GM19239 (cell line): ENCODE measurements at regions not wholly inside any gene's neighbourhood (a gene's known extent, or its start where the extent isn't known, plus 50 kb on each side); places are given as distances from the start of the nearest gene placed in this dataset.
"Not testable (repeated sequence)": the region's sequence is repeated elsewhere in the genome, so short reads cannot be mapped to it uniquely, and the experiment has no call there.

ENCODE experiments used
- DNase-seq: peaks from one replicate; pipeline ENCODE4 v3.0.0; 2011; ENCODE audit warnings: low spot score; ENCODE audit not compliant: insufficient read length
- FAIRE-seq: peaks from 2 replicates; lab custom pipeline; 2011; peaks lifted over from hg19 to GRCh38; lab: Jason Lieb, UNC

DNA sequence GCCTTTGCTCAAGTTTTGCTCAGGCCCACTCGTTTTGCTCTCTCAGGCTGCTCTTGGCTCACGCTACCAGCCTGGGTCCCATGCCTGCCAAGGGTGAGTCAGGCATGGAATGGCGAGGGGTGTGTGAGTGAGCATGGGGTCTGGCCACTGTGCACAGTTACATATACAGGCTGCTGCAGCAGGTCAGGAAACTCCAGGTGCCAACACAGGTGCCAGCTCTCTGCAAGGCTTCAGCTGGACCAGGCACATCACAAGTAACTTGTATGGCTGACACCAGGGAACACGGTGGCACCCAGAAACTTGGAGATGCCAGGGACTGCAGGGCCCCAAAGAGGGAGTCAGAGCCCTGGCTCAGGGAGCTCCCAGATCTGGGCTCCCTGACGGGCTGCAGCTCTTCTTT lies 146.8 kb downstream of the BTBD3 start:
- FAIRE-seq (no peak), DNase-seq (no peak)

- FAIRE-seq (no peak), DNase-seq (no peak)
These were observed 150.0 kb downstream of the BTBD3 start for GRCh38 chr20:12067686-12068085.

DNA sequence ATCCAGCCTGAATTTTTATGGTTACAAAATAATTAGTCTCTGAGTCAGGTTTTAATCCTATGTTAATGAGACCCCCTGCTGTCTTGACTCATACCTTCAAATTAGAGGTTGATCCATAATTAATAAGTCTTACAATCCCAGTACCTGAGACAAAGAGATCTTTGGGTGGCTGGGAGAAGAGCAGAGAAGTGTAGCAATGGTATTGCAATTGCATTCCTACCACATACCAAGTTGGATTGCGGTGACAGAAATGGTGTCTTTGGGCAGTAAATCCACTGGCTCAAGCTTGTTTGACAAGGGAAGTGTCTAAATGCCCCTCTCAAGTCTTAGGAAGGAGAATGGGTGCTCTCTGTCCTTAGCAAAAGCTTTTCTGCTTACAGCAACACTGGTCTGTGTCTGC lies 150.4 kb downstream of the BTBD3 start:
- no peak for FAIRE-seq
- no peak for DNase-seq

DNA sequence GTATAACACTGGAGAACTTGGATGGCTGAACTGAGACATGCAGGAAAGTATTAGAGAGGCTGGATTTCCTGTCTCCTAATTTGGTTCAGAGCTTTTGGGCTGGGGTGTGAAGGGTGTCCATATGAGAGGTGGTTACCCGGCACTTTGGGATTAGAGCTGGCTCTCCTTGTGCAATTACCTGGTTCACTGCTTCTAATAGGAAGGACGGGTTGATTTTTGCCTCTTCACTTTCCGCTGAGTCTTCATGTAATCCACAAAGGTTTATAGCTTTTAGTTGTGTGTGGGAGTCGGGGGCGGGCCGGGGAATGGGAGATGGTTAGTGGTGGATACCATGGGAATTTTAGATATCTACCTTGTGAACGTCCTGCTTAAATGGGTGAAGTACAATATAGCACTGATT lies 151.5 kb downstream of the BTBD3 start:
- DNase-seq (no peak), FAIRE-seq (no peak)

GRCh38 chr20:12072221-12072953 lies 154.7 kb downstream of the BTBD3 start:
- DNase-seq, result no peak
- FAIRE-seq, result no peak

DNA sequence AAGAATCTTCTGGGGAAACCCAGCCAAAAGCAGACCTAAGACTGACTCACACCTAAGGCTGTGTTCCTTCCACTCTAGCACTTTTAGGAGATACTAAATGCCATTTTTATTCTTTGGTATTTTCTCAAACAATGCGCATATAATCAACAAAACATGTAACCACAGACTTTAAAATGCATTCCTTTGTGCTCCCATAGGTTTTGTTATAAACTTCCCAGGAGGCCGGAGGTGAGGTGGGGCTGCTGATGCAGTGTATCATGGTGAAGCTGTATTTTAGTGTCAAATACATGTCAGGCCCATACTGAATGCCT lies 155.2 kb downstream of the BTBD3 start:
- FAIRE-seq, result no peak

GRCh38 chr20:12074111-12074655 lies 156.5 kb downstream of the BTBD3 start:
- FAIRE-seq (no peak), DNase-seq (no peak)

More for the DNA sequence above, 155.2 kb downstream of the BTBD3 start:
- no peak for DNase-seq

- FAIRE-seq, result no peak
- DNase-seq, result no peak
These were observed 158.5 kb downstream of the BTBD3 start for GRCh38 chr20:12076200-12076599.

DNA sequence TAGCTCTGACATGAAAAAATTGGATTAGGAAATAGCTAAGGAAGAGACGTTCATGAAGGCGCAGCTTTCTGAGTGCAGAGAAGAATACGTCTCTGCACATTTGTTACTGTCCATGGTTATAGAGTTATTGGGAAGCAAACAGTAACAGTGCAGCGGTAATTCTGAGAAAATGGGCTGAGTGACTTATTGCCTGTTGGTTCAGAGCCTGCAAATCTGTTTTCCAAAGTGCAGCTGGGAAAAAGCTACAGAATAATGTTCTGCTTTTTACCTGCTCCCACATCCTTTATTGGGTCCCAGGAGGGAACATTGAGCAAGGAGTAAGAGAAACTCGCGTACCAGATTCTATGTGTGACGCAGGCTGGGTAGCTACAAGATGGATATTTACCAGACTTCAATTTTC lies 160.2 kb downstream of the BTBD3 start:
- FAIRE-seq (no peak), DNase-seq (no peak)

- DNase-seq (no peak), FAIRE-seq (no peak)
These were observed 161.8 kb downstream of the BTBD3 start for GRCh38 chr20:12079490-12079889.

DNA sequence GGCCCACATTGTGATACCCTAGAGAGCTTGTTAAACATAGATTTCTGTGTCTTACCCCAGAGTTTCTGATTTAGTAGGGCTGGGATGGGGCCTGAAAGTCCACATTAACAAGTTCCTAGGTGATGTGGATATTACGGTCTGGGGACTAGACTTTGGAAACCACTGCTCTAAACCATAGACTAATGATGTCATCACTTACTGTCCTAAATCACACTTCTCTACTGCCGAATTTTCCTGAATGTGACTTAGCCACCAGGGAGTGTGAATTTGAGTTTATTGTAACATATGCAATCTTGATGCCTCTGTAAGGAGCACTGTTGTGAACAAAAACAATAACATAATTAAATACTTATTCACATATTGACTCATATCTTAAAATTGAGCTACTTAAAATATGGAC lies 165.6 kb downstream of the BTBD3 start:
- DNase-seq (no peak), FAIRE-seq (no peak)

DNA sequence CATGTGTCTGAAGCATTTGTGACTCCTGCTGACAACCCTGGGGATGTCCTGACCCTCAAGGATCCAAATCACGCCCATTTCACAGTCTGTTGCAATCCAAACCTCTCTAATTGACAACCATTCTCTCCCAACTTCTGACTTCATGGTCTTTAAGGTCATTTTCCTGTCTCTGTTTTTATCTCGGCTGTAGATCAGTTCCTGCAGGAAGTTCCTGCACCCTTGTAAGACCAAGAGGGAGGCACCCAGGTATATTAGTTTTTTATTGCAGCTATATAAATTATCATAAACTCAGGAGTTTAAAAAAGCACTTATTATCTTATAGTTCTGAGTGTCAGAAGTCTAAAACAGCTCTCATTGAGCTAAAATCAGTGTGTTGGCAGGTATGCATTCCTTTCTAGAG lies 166.8 kb downstream of the BTBD3 start:
- DNase-seq (no peak), FAIRE-seq (no peak)

DNA sequence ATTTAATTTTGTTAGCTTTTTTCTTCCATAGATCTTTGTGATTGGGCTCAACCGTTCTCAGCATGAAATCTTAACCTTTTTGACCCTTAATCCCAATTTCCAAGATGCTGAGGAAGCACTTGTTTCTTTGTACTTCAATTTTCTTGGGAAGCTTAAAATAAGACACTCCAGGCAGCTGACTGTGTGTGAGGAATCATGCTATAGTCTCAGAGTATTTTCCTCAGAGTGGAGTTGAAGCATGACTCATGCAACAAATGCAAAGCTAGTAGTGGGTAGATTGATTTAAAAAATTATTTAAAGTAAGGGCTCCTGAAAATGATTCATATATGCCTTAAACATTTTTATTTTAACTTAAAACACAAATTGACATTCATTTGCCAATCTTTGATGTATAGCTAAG lies 168.7 kb downstream of the BTBD3 start:
- DNase-seq (no peak), FAIRE-seq (no peak)

GRCh38 chr20:12090920-12091319 lies 173.2 kb downstream of the BTBD3 start:
- FAIRE-seq, result no peak

GRCh38 chr20:12093057-12093796 lies 175.5 kb downstream of the BTBD3 start:
- no peak for FAIRE-seq
- no peak for DNase-seq

More at GRCh38 chr20:12090920-12091319, 173.2 kb downstream of the BTBD3 start:
- no peak for DNase-seq

DNA sequence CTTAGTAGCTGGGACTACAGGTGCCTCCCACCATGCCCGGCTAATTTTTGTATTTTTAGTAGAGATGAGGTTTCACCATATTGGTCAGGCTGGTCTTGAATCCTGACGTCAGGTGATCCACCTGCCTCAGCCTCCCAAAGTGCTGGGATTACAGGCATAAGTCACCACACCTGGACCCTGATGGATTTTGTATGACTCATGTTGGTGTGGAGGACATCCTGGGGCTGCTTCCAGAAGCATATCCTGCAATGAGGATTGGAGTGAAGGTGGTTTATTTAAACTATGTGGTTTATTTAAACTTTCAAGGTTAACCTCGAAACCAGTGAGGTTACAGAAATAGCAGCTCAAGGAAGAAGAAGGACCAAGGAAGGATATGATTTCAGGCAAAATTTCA lies 176.1 kb downstream of the BTBD3 start:
- not testable (repeated sequence) for FAIRE-seq, DNase-seq

- DNase-seq (no peak), FAIRE-seq (no peak)
These were observed 177.7 kb downstream of the BTBD3 start for GRCh38 chr20:12095180-12095920.

- DNase-seq (no peak), FAIRE-seq (no peak)
These were observed 180.7 kb downstream of the BTBD3 start for GRCh38 chr20:12098421-12098820.

DNA sequence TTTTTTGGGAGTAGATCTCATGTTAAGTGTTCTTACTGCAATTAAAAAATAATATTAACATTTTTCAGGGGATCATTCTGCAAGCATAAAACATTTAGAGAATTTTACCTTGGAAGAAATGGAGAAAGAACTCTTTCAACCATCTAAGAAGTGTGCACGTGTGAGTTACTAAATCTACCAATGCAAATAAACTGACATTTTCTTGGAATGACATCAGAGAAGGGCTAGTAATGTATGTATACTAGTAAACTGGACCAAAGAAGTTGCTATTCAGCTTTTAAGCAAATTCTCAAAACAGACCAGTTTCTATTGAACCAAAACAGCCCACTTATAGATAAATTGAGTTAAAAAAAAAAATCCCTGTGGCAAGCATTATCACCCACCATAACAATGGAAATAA lies 191.2 kb downstream of the BTBD3 start:
- no peak for FAIRE-seq

GRCh38 chr20:12110274-12110673 lies 192.6 kb downstream of the BTBD3 start:
- no peak for FAIRE-seq

More for the DNA sequence above, 191.2 kb downstream of the BTBD3 start:
- no peak for DNase-seq

GRCh38 chr20:12110711-12111110 lies 193.0 kb downstream of the BTBD3 start:
- FAIRE-seq (no peak), DNase-seq (no peak)

More at GRCh38 chr20:12110274-12110673, 192.6 kb downstream of the BTBD3 start:
- DNase-seq, result no peak
